ENCODE measurements at regions not wholly inside any gene's neighbourhood (a gene's known extent, or its start where the extent isn't known, plus 50 kb on each side); places are given as distances from the start of the nearest gene placed in this dataset.

- no peaks in the 10 kb centered on the region for H3K9me3 ChIP-seq (ENCODE audit: control insufficient read depth, insufficient read depth, low read length)
- no peak overlapping the region for H3K4me3 ChIP-seq (ENCODE audit: low read length)
- H3K4me2 ChIP-seq (ENCODE audit: low read length): no peak overlapping the region
- H4K20me1 ChIP-seq (ENCODE audit: control insufficient read depth, insufficient read depth, low read depth, low read length): no peaks in the 10 kb centered on the region
- no peaks in the 10 kb centered on the region for H3F3A ChIP-seq (ENCODE audit: control insufficient read depth, insufficient read depth)
- no peaks in the 10 kb centered on the region for H3K4me1 ChIP-seq (ENCODE audit: control insufficient read depth, low read length)
- no peaks in the 10 kb centered on the region for H3K27me3 ChIP-seq (ENCODE audit: control insufficient read depth, low read length)
- H3K79me2 ChIP-seq (ENCODE audit: control insufficient read depth, low read length): no peaks in the 10 kb centered on the region
- no peak overlapping the region for H3K27ac ChIP-seq (ENCODE audit: low read depth, low read length)
- H3K9me2 ChIP-seq (replicated peaks; ENCODE audit: control insufficient read depth, low read length): no peaks in the 10 kb centered on the region
- H3K36me3 ChIP-seq (ENCODE audit: control insufficient read depth, low read length): no peaks in the 10 kb centered on the region
- no peak for TF ChIP-seq EZH2phosphoT487 (IDR thresholded peaks at IDR 0.05; ENCODE audit: borderline replicate concordance, low read length)
- TF ChIP-seq, protein P1, sequence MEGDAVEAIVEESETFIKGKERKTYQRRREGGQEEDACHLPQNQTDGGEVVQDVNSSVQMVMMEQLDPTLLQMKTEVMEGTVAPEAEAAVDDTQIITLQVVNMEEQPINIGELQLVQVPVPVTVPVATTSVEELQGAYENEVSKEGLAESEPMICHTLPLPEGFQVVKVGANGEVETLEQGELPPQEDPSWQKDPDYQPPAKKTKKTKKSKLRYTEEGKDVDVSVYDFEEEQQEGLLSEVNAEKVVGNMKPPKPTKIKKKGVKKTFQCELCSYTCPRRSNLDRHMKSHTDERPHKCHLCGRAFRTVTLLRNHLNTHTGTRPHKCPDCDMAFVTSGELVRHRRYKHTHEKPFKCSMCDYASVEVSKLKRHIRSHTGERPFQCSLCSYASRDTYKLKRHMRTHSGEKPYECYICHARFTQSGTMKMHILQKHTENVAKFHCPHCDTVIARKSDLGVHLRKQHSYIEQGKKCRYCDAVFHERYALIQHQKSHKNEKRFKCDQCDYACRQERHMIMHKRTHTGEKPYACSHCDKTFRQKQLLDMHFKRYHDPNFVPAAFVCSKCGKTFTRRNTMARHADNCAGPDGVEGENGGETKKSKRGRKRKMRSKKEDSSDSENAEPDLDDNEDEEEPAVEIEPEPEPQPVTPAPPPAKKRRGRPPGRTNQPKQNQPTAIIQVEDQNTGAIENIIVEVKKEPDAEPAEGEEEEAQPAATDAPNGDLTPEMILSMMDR (IDR thresholded peaks at IDR 0.05; ENCODE audit: low read depth, low read length, poor library complexity, severe bottlenecking): no peak
Observed at GRCh38 chr7:16301291-16301690, 120.0 kb downstream of the CRPPA start.

- Histone ChIP-seq H3K9me3 (ENCODE audit: control insufficient read depth, insufficient read depth, low read length) (no peaks in the 10 kb centered on the region), H3K27me3 (ENCODE audit: control insufficient read depth, low read length) (no peaks in the 10 kb centered on the region), H3K4me3 (ENCODE audit: low read length) (no peak overlapping the region), H3F3A (ENCODE audit: control insufficient read depth, insufficient read depth) (no peaks in the 10 kb centered on the region), H3K27ac (ENCODE audit: low read depth, low read length) (no peak overlapping the region), H3K4me1 (ENCODE audit: control insufficient read depth, low read length) (no peaks in the 10 kb centered on the region), H4K20me1 (ENCODE audit: control insufficient read depth, insufficient read depth, low read depth, low read length) (no peaks in the 10 kb centered on the region), H3K79me2 (ENCODE audit: control insufficient read depth, low read length) (no peaks in the 10 kb centered on the region), H3K4me2 (ENCODE audit: low read length) (no peak overlapping the region), H3K9me2 (replicated peaks; ENCODE audit: control insufficient read depth, low read length) (no peaks in the 10 kb centered on the region), H3K36me3 (ENCODE audit: control insufficient read depth, low read length) (no peaks in the 10 kb centered on the region)
- no peak for TF ChIP-seq EZH2phosphoT487 (IDR thresholded peaks at IDR 0.05; ENCODE audit: borderline replicate concordance, low read length)
- TF ChIP-seq, protein P1 (IDR thresholded peaks at IDR 0.05; ENCODE audit: low read depth, low read length, poor library complexity, severe bottlenecking): no peak
Observed at GRCh38 chr7:16300361-16300895, 120.9 kb downstream of the CRPPA start.

DNA sequence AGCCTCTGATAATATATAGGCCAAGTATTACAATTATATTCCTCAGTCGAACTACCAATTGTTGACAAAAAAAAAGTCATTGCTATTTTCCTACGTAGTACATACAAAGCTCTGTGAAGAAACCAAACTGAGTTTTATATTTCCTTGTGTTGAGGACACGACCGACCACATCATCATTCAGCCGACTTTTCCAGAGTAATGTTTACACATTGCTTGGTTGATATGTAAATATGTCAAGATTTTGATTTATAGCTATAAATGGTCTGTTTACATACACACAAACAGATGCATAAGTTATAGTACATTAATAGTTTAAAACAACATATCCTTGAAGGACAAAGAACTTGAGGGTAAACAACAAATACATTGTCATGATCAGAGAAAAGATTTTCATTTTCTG is 121.5 kb downstream of the CRPPA start:
- no peaks in the 10 kb centered on the region for H3K9me2 ChIP-seq (replicated peaks; ENCODE audit: control insufficient read depth, low read length)
- H3K9me3 ChIP-seq (ENCODE audit: control insufficient read depth, insufficient read depth, low read length): no peaks in the 10 kb centered on the region
- H3K27ac ChIP-seq (ENCODE audit: low read depth, low read length): no peak overlapping the region
- no peaks in the 10 kb centered on the region for H3K4me1 ChIP-seq (ENCODE audit: control insufficient read depth, low read length)
- no peaks in the 10 kb centered on the region for H4K20me1 ChIP-seq (ENCODE audit: control insufficient read depth, insufficient read depth, low read depth, low read length)
- TF ChIP-seq, protein P1 (IDR thresholded peaks at IDR 0.05; ENCODE audit: low read depth, low read length, poor library complexity, severe bottlenecking): no peak
- no peak for TF ChIP-seq EZH2phosphoT487 (IDR thresholded peaks at IDR 0.05; ENCODE audit: borderline replicate concordance, low read length)
- no peak overlapping the region for H3K4me2 ChIP-seq (ENCODE audit: low read length)
- no peak overlapping the region for H3K4me3 ChIP-seq (ENCODE audit: low read length)
- H3K36me3 ChIP-seq (ENCODE audit: control insufficient read depth, low read length): no peaks in the 10 kb centered on the region
- no peaks in the 10 kb centered on the region for H3K79me2 ChIP-seq (ENCODE audit: control insufficient read depth, low read length)
- H3K27me3 ChIP-seq (ENCODE audit: control insufficient read depth, low read length): no peaks in the 10 kb centered on the region
- no peaks in the 10 kb centered on the region for H3F3A ChIP-seq (ENCODE audit: control insufficient read depth, insufficient read depth)

Measured in DOHH2 (cell line).